ENCODE measurements at regions not wholly inside any gene's neighbourhood (a gene's known extent, or its start where the extent isn't known, plus 50 kb on each side); places are given as distances from the start of the nearest gene placed in this dataset.

GRCh38 chr7:130936202-130936931 lies 202.4 kb upstream of the KLF14 start:
- Histone ChIP-seq H3K9me3 (ENCODE audit: control insufficient read depth in 1 of 2, insufficient read depth in 1 of 2, low read depth in 1 of 2, low read length in 2 of 2) (no peaks in the 10 kb centered on the region), H3K79me2 (ENCODE audit: insufficient read depth, low read length) (peaks cover 100% of the 10 kb centered on the region), H2AFZ (ENCODE audit: low read depth, low read length, poor library complexity, severe bottlenecking) (no peak overlapping the region), H3K36me3 (ENCODE audit: control insufficient read depth in 1 of 2, insufficient read depth in 2 of 2, low read length in 2 of 2) (peaks cover 0 to 56% of the 10 kb centered on the region in 2 experiments; a peak in 3 of 4 replicates), H4K20me1 (ENCODE audit: insufficient read depth) (no peaks in the 10 kb centered on the region), H3K27ac (ENCODE audit: low read depth, low read length) (peak overlapping the region; percentile 85), H3K9me2 (ENCODE audit: insufficient read depth) (no peaks in the 10 kb centered on the region), H3K27me3 (ENCODE audit: insufficient read depth, low read length) (no peaks in the 10 kb centered on the region), H3K4me1 (ENCODE audit: control insufficient read depth in 1 of 2, insufficient read depth in 2 of 2, low read length in 2 of 2) (peaks cover 79 to 98% of the 10 kb centered on the region in 2 experiments), H3K4me3 (replicated peaks in 1 of 2; ENCODE audit: low read depth in 1 of 2, low read length in 2 of 2) (no peak overlapping the region), H3K9ac (ENCODE audit: low read length) (0 out of 2 replicates have a peak overlapping the region, but pooled peaks have one; percentile 9), H3K4me2 (ENCODE audit: low read length) (no peak overlapping the region)
- no peak for TF ChIP-seq TCF7L2 (IDR thresholded peaks at IDR 0.05; ENCODE audit: borderline replicate concordance, extremely low read depth, insufficient read depth, insufficient read length)
- TF ChIP-seq ELF1 (IDR thresholded peaks at IDR 0.05; ENCODE audit: borderline replicate concordance, low read depth), result no peak
- no peak for TF ChIP-seq YY1 (IDR thresholded peaks at IDR 0.05; ENCODE audit: extremely low read depth, insufficient replicate concordance, low read depth, low read length)
- peak; percentile 31 for TF ChIP-seq POLR2AphosphoS5 (IDR thresholded peaks at IDR 0.05; ENCODE audit: low read depth, low read length)
- ChIA-PET POLR2A (interaction anchor here (1.1 to 1.3 kb wide), 2 partner anchors 10 to 22 kb away, joined by 3 to 4 read pairs; no protein-coding TSS in a partner anchor), RAD21 (ENCODE audit: low non-redundant PET in 1 of 2, low total read pairs in 2 of 2, uncharacterized antibody in 2 of 2, unreplicated experiment in 2 of 2) (no interaction called here), CTCF (interaction anchor here (1.3 kb wide), 1 partner anchor 39 kb away, joined by 3 read pairs; no protein-coding TSS in a partner anchor)
- DNase-seq (ENCODE audit: low read depth, low spot score) (no peak), ATAC-seq (no peak)
- intact Hi-C loops (cut with micrococcal nuclease), result no loop called here
- BruUV-seq (replicated peaks), result no TSS peak

- peaks cover 2 to 62% of the 10 kb centered on the region in 2 experiments for H3K36me3 ChIP-seq (ENCODE audit: control insufficient read depth in 1 of 2, insufficient read depth in 2 of 2, low read length in 2 of 2)
- peak overlapping the region; percentile 85 for H3K27ac ChIP-seq (ENCODE audit: low read depth, low read length)
- no peak overlapping the region for H3K4me2 ChIP-seq (ENCODE audit: low read length)
- DNase-seq (ENCODE audit: low read depth, low spot score) (no peak), ATAC-seq (no peak)
- CTCF ChIA-PET, result no interaction called here
- no peaks in the 10 kb centered on the region for H3K9me3 ChIP-seq (ENCODE audit: control insufficient read depth in 1 of 2, insufficient read depth in 1 of 2, low read depth in 1 of 2, low read length in 2 of 2)
- H3K4me1 ChIP-seq (ENCODE audit: control insufficient read depth in 1 of 2, insufficient read depth in 2 of 2, low read length in 2 of 2), result peaks cover 78 to 98% of the 10 kb centered on the region in 2 experiments
- H4K20me1 ChIP-seq (ENCODE audit: insufficient read depth), result no peaks in the 10 kb centered on the region
- H3K9ac ChIP-seq (ENCODE audit: low read length), result 0 out of 2 replicates have a peak overlapping the region, but pooled peaks have one; percentile 9
- RAD21 ChIA-PET (ENCODE audit: low non-redundant PET in 1 of 2, low total read pairs in 2 of 2, uncharacterized antibody in 2 of 2, unreplicated experiment in 2 of 2), result no interaction called here
- H3K79me2 ChIP-seq (ENCODE audit: insufficient read depth, low read length), result peaks cover 100% of the 10 kb centered on the region
- no peak overlapping the region for H3K4me3 ChIP-seq (replicated peaks in 1 of 2; ENCODE audit: low read depth in 1 of 2, low read length in 2 of 2)
- POLR2A ChIA-PET, result interaction anchor here (1.2 to 1.3 kb wide), 3 partner anchors 10 to 33 kb away, joined by 3 to 4 read pairs (median 3); no protein-coding TSS in a partner anchor
- H3K9me2 ChIP-seq (ENCODE audit: insufficient read depth), result no peaks in the 10 kb centered on the region
- H2AFZ ChIP-seq (ENCODE audit: low read depth, low read length, poor library complexity, severe bottlenecking), result no peak overlapping the region
- no peaks in the 10 kb centered on the region for H3K27me3 ChIP-seq (ENCODE audit: insufficient read depth, low read length)
- no TSS peak for BruUV-seq (replicated peaks)
- TF ChIP-seq EGR1 (IDR thresholded peaks at IDR 0.05; ENCODE audit: low read depth), result no peak
- intact Hi-C loops (cut with micrococcal nuclease), result no loop called here
These were observed 203.0 kb upstream of the KLF14 start for GRCh38 chr7:130937016-130937415.
